ENCODE measurements at regions not wholly inside any gene's neighbourhood (a gene's known extent, or its start where the extent isn't known, plus 50 kb on each side); places are given as distances from the start of the nearest gene placed in this dataset.
"Not testable (repeated sequence)": the region's sequence is repeated elsewhere in the genome, so short reads cannot be mapped to it uniquely, and the experiment has no call there.

GRCh38 chr5:52017567-52017966, 634.3 kb downstream of the ISL1 start:
- Histone ChIP-seq H3K4me1 (ENCODE audit: control insufficient read depth, insufficient read depth, low read length) (peaks cover 2% of the 10 kb centered on the region), H3K9me3 (ENCODE audit: control insufficient read depth, low read length) (no peaks in the 10 kb centered on the region), H3K9ac (ENCODE audit: low read length) (no peak overlapping the region), H3K27me3 (replicated peaks; ENCODE audit: control insufficient read depth, insufficient read depth, low read length) (no peaks in the 10 kb centered on the region), H3K36me3 (ENCODE audit: control insufficient read depth, insufficient read depth, low read length, severe bottlenecking) (no peaks in the 10 kb centered on the region), H3K4me3 (ENCODE audit: low read length) (no peak overlapping the region)
- no peak for DNase-seq (ENCODE audit: low read depth)

GRCh38 chr5:52024359-52024758, 641.1 kb downstream of the ISL1 start:
- Histone ChIP-seq H3K4me1 (ENCODE audit: control insufficient read depth, insufficient read depth, low read length) (peaks cover 18% of the 10 kb centered on the region), H3K36me3 (ENCODE audit: control insufficient read depth, insufficient read depth, low read length, severe bottlenecking) (no peaks in the 10 kb centered on the region), H3K9ac (ENCODE audit: low read length) (no peak overlapping the region), H3K4me3 (ENCODE audit: low read length) (no peak overlapping the region), H3K27me3 (replicated peaks; ENCODE audit: control insufficient read depth, insufficient read depth, low read length) (no peaks in the 10 kb centered on the region), H3K9me3 (ENCODE audit: control insufficient read depth, low read length) (no peaks in the 10 kb centered on the region)
- DNase-seq (ENCODE audit: low read depth), result no peak

- H3K9me3 ChIP-seq (ENCODE audit: control insufficient read depth, low read length); H3K4me3 ChIP-seq (ENCODE audit: low read length); DNase-seq (ENCODE audit: low read depth); H3K27me3 ChIP-seq (replicated peaks; ENCODE audit: control insufficient read depth, insufficient read depth, low read length); H3K9ac ChIP-seq (ENCODE audit: low read length); H3K36me3 ChIP-seq (ENCODE audit: control insufficient read depth, insufficient read depth, low read length, severe bottlenecking): not testable (repeated sequence)
- H3K4me1 ChIP-seq (ENCODE audit: control insufficient read depth, insufficient read depth, low read length), result peaks cover 12% of the 10 kb centered on the region
These were observed 646.6 kb downstream of the ISL1 start for GRCh38 chr5:52029836-52030235.

GRCh38 chr5:52041842-52042241, 658.6 kb downstream of the ISL1 start:
- no peak overlapping the region for H3K4me3 ChIP-seq (ENCODE audit: low read length)
- no peak overlapping the region for H3K9ac ChIP-seq (ENCODE audit: low read length)
- H3K4me1 ChIP-seq (ENCODE audit: control insufficient read depth, insufficient read depth, low read length), result no peaks in the 10 kb centered on the region
- no peaks in the 10 kb centered on the region for H3K36me3 ChIP-seq (ENCODE audit: control insufficient read depth, insufficient read depth, low read length, severe bottlenecking)
- no peaks in the 10 kb centered on the region for H3K27me3 ChIP-seq (replicated peaks; ENCODE audit: control insufficient read depth, insufficient read depth, low read length)
- no peak for DNase-seq (ENCODE audit: low read depth)
- no peaks in the 10 kb centered on the region for H3K9me3 ChIP-seq (ENCODE audit: control insufficient read depth, low read length)

- Histone ChIP-seq H3K9ac (ENCODE audit: low read length) (no peak overlapping the region), H3K36me3 (ENCODE audit: control insufficient read depth, insufficient read depth, low read length, severe bottlenecking) (no peaks in the 10 kb centered on the region), H3K4me3 (ENCODE audit: low read length) (no peak overlapping the region), H3K27me3 (replicated peaks; ENCODE audit: control insufficient read depth, insufficient read depth, low read length) (no peaks in the 10 kb centered on the region), H3K9me3 (ENCODE audit: control insufficient read depth, low read length) (no peaks in the 10 kb centered on the region), H3K4me1 (ENCODE audit: control insufficient read depth, insufficient read depth, low read length) (no peaks in the 10 kb centered on the region)
- DNase-seq (ENCODE audit: low read depth), result no peak
These were observed 659.9 kb downstream of the ISL1 start for GRCh38 chr5:52043137-52043536.

- DNase-seq (ENCODE audit: low read depth), result no peak
- Histone ChIP-seq H3K4me3 (ENCODE audit: low read length) (no peak overlapping the region), H3K9me3 (ENCODE audit: control insufficient read depth, low read length) (no peaks in the 10 kb centered on the region), H3K4me1 (ENCODE audit: control insufficient read depth, insufficient read depth, low read length) (no peaks in the 10 kb centered on the region), H3K27me3 (replicated peaks; ENCODE audit: control insufficient read depth, insufficient read depth, low read length) (no peaks in the 10 kb centered on the region), H3K9ac (ENCODE audit: low read length) (no peak overlapping the region), H3K36me3 (ENCODE audit: control insufficient read depth, insufficient read depth, low read length, severe bottlenecking) (no peaks in the 10 kb centered on the region)
These were observed 660.3 kb downstream of the ISL1 start for GRCh38 chr5:52043543-52043942.

- Histone ChIP-seq H3K36me3 (ENCODE audit: control insufficient read depth, insufficient read depth, low read length, severe bottlenecking) (no peaks in the 10 kb centered on the region), H3K4me3 (ENCODE audit: low read length) (no peak overlapping the region), H3K4me1 (ENCODE audit: control insufficient read depth, insufficient read depth, low read length) (no peaks in the 10 kb centered on the region), H3K9me3 (ENCODE audit: control insufficient read depth, low read length) (peaks cover 4% of the 10 kb centered on the region), H3K9ac (ENCODE audit: low read length) (no peak overlapping the region), H3K27me3 (replicated peaks; ENCODE audit: control insufficient read depth, insufficient read depth, low read length) (no peaks in the 10 kb centered on the region)
- no peak for DNase-seq (ENCODE audit: low read depth)
These were observed 668.5 kb downstream of the ISL1 start for GRCh38 chr5:52051759-52052158.

GRCh38 chr5:52063186-52063585, 679.9 kb downstream of the ISL1 start:
- Histone ChIP-seq H3K9ac (ENCODE audit: low read length) (no peak overlapping the region), H3K4me1 (ENCODE audit: control insufficient read depth, insufficient read depth, low read length) (no peaks in the 10 kb centered on the region), H3K36me3 (ENCODE audit: control insufficient read depth, insufficient read depth, low read length, severe bottlenecking) (no peaks in the 10 kb centered on the region), H3K27me3 (replicated peaks; ENCODE audit: control insufficient read depth, insufficient read depth, low read length) (no peaks in the 10 kb centered on the region), H3K4me3 (ENCODE audit: low read length) (no peak overlapping the region), H3K9me3 (ENCODE audit: control insufficient read depth, low read length) (peaks cover 12% of the 10 kb centered on the region)
- DNase-seq (ENCODE audit: low read depth), result no peak

GRCh38 chr5:52065182-52065581, 681.9 kb downstream of the ISL1 start:
- no peak overlapping the region for H3K9ac ChIP-seq (ENCODE audit: low read length)
- no peak overlapping the region for H3K4me3 ChIP-seq (ENCODE audit: low read length)
- H3K36me3 ChIP-seq (ENCODE audit: control insufficient read depth, insufficient read depth, low read length, severe bottlenecking), result no peaks in the 10 kb centered on the region
- no peak for DNase-seq (ENCODE audit: low read depth)
- peaks cover 13% of the 10 kb centered on the region for H3K9me3 ChIP-seq (ENCODE audit: control insufficient read depth, low read length)
- no peaks in the 10 kb centered on the region for H3K4me1 ChIP-seq (ENCODE audit: control insufficient read depth, insufficient read depth, low read length)
- no peaks in the 10 kb centered on the region for H3K27me3 ChIP-seq (replicated peaks; ENCODE audit: control insufficient read depth, insufficient read depth, low read length)

- Histone ChIP-seq H3K4me3 (ENCODE audit: low read length) (no peak overlapping the region), H3K27me3 (replicated peaks; ENCODE audit: control insufficient read depth, insufficient read depth, low read length) (no peaks in the 10 kb centered on the region), H3K9me3 (ENCODE audit: control insufficient read depth, low read length) (peaks cover 13% of the 10 kb centered on the region), H3K36me3 (ENCODE audit: control insufficient read depth, insufficient read depth, low read length, severe bottlenecking) (no peaks in the 10 kb centered on the region), H3K9ac (ENCODE audit: low read length) (no peak overlapping the region), H3K4me1 (ENCODE audit: control insufficient read depth, insufficient read depth, low read length) (no peaks in the 10 kb centered on the region)
- no peak for DNase-seq (ENCODE audit: low read depth)
These were observed 686.7 kb downstream of the ISL1 start for GRCh38 chr5:52069997-52070396.

GRCh38 chr5:52073993-52074689, 690.9 kb downstream of the ISL1 start:
- H3K9me3 ChIP-seq (ENCODE audit: control insufficient read depth, low read length), result no peaks in the 10 kb centered on the region
- no peak overlapping the region for H3K4me3 ChIP-seq (ENCODE audit: low read length)
- DNase-seq (ENCODE audit: low read depth), result no peak
- no peaks in the 10 kb centered on the region for H3K4me1 ChIP-seq (ENCODE audit: control insufficient read depth, insufficient read depth, low read length)
- H3K36me3 ChIP-seq (ENCODE audit: control insufficient read depth, insufficient read depth, low read length, severe bottlenecking), result no peaks in the 10 kb centered on the region
- H3K9ac ChIP-seq (ENCODE audit: low read length), result no peak overlapping the region
- H3K27me3 ChIP-seq (replicated peaks; ENCODE audit: control insufficient read depth, insufficient read depth, low read length), result no peaks in the 10 kb centered on the region

Data from adipocyte (in vitro differentiated cells).